IgD-negative memory B cell (primary cell): ENCODE measurements at regions not wholly inside any gene's neighbourhood (a gene's known extent, or its start where the extent isn't known, plus 50 kb on each side); places are given as distances from the start of the nearest gene placed in this dataset.

Experiments
- H3K27ac Mint-ChIP-seq, 3 donors: one replicate each; pipeline ENCODE4 v1.8.0; 2020 to 2022; ENCODE audit warnings: mild to moderate bottlenecking in 3 of 3, mixed read lengths in 3 of 3, moderate library complexity in 1 of 3
- H3K27me3 Mint-ChIP-seq: one replicate; pipeline ENCODE4 v1.8.0; 2021; ENCODE audit warnings: mixed read lengths
- H3K36me3 Mint-ChIP-seq: one replicate; pipeline ENCODE4 v1.8.0; 2020; ENCODE audit warnings: mild to moderate bottlenecking, mixed read lengths
- H3K4me1 Mint-ChIP-seq, 3 donors: one replicate each; pipeline ENCODE4 v1.8.0; 2020 to 2022; ENCODE audit warnings: mixed read lengths in 3 of 3, mild to moderate bottlenecking in 1 of 3
- H3K4me3 Mint-ChIP-seq, 4 donors: one replicate each; pipeline ENCODE4 v1.8.0; 2020 to 2022; ENCODE audit warnings: mild to moderate bottlenecking in 4 of 4, mixed read lengths in 4 of 4, moderate library complexity in 3 of 4
- H3K9me3 Mint-ChIP-seq, 3 donors: one replicate each; pipeline ENCODE4 v1.8.0; 2020 to 2021; ENCODE audit warnings: mixed read lengths in 3 of 3, mild to moderate bottlenecking in 1 of 3

DNA sequence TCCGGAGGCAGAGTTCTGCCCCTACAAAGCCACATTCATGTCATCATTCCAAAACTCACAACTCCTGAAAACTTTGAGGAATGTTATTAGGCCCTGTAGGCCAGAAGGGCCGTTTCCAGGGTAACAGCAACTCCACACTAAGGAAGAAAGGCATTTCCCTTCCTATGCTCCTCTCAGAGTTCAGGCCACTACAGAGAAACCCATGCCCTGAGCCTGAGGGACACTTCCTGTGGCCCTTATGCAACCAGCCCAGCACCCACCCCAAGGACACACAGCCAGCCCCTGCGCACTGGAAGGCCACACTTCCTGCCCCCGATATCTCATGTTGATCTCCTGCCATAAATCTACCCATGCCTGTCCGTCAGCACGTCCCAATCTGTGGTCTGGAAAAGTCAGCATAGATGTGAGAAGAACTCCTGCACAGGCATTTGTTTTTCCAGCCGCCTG is 289.3 kb downstream of the BCOR start:
- Mint-ChIP-seq H3K4me1 (no peaks in the 10 kb centered on the region), H3K27ac (no peak overlapping the region), H3K4me3 (no peak overlapping the region), H3K9me3 (peaks cover 0 to 4% (median 3%) of the 10 kb centered on the region in 3 donors), H3K27me3 (peaks cover 24% of the 10 kb centered on the region), H3K36me3 (no peaks in the 10 kb centered on the region)

- Mint-ChIP-seq H3K27me3 (peaks cover 30% of the 10 kb centered on the region), H3K4me3 (no peak overlapping the region), H3K36me3 (no peaks in the 10 kb centered on the region), H3K4me1 (peaks cover 0 to 1% (median 0%) of the 10 kb centered on the region in 3 donors), H3K9me3 (peaks cover 0 to 4% (median 3%) of the 10 kb centered on the region in 3 donors), H3K27ac (no peak overlapping the region)
Observed at GRCh38 chrX:39809331-39809730, 288.4 kb downstream of the BCOR start.

- H3K27ac Mint-ChIP-seq, result no peak overlapping the region
- H3K27me3 Mint-ChIP-seq, result peaks cover 35% of the 10 kb centered on the region
- no peaks in the 10 kb centered on the region for H3K36me3 Mint-ChIP-seq
- H3K4me1 Mint-ChIP-seq, result peaks cover 0 to 5% (median 1%) of the 10 kb centered on the region in 3 donors
- no peak overlapping the region for H3K4me3 Mint-ChIP-seq
- H3K9me3 Mint-ChIP-seq, result no peaks in the 10 kb centered on the region
Observed at GRCh38 chrX:39810901-39811300, 286.9 kb downstream of the BCOR start.

DNA sequence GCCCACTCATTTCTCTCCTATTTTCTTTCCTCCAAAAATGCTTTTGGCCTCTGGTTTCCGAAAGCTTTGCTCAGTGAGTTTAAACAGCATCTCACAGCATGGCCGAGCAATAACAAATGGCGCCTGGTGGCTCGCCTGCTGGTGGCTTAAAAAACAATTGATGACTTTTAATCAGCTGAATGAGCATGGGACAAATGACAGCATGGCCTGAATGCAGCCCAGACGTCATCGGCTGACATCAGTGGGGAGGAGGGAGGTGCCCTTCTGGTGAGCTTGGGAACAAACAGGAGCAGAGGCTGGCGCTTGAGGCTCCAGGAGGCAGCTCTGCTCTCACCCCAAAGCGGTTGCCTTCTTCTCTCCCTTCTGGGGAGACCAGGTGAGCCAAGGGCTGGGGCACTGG is 286.4 kb downstream of the BCOR start:
- peaks cover 0 to 5% (median 1%) of the 10 kb centered on the region in 3 donors for H3K4me1 Mint-ChIP-seq
- H3K27ac Mint-ChIP-seq, result no peak overlapping the region

DNA sequence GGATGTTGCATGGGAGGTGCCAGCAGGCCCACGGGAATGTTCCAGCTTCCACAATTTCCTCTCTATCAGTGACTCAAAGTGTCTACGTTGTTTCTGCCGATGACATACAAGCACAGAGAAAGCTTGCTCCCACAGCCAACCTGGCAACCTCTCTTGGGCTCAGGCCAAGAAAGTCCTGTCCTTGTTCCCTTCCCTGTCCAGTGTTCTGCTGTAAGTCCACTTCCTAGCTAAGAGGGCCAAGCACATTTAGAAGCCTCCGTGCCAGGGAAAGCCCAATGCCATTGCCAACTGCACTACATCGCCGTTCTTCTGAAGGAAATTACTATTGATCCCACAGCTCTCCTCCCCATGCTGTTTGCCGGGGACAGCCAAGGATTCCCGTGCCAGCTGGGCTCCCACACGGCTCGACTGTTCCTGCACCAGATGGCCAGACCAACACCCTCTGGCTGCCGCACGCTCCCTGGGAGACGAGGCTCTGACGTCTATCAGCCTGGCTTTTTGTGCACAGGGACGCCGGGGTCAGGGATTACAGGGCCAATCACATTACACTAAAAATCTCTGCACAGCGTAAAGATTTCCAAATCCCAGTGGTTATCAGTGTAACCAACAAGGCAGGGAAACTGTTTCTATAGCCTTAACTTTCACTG is 284.0 kb downstream of the BCOR start:
- Mint-ChIP-seq H3K27ac (no peak overlapping the region), H3K4me1 (peaks cover 0 to 5% (median 1%) of the 10 kb centered on the region in 3 donors), H3K4me3 (no peak overlapping the region), H3K36me3 (no peaks in the 10 kb centered on the region), H3K9me3 (no peaks in the 10 kb centered on the region), H3K27me3 (peaks cover 48% of the 10 kb centered on the region)

More for the DNA sequence above, 286.4 kb downstream of the BCOR start:
- Mint-ChIP-seq H3K4me3 (no peak overlapping the region), H3K36me3 (no peaks in the 10 kb centered on the region), H3K9me3 (no peaks in the 10 kb centered on the region), H3K27me3 (peaks cover 36% of the 10 kb centered on the region)

- Mint-ChIP-seq H3K27ac (no peak overlapping the region), H3K4me1 (peaks cover 0 to 5% (median 1%) of the 10 kb centered on the region in 3 donors), H3K36me3 (no peaks in the 10 kb centered on the region), H3K27me3 (peaks cover 48% of the 10 kb centered on the region), H3K9me3 (no peaks in the 10 kb centered on the region), H3K4me3 (no peak overlapping the region)
Observed at GRCh38 chrX:39814391-39814790, 283.4 kb downstream of the BCOR start.

- Mint-ChIP-seq H3K36me3 (no peaks in the 10 kb centered on the region), H3K27ac (no peak overlapping the region), H3K27me3 (peaks cover 48% of the 10 kb centered on the region), H3K4me3 (peak overlapping the region in 1 of 4 donors; percentile 5), H3K9me3 (no peaks in the 10 kb centered on the region), H3K4me1 (peaks cover 0 to 5% (median 1%) of the 10 kb centered on the region in 3 donors)
Observed at GRCh38 chrX:39815631-39816030, 282.1 kb downstream of the BCOR start.

GRCh38 chrX:39816871-39817731 is 280.7 kb downstream of the BCOR start:
- no peak overlapping the region for H3K4me3 Mint-ChIP-seq
- H3K4me1 Mint-ChIP-seq, result peaks cover 0 to 5% (median 1%) of the 10 kb centered on the region in 3 donors
- peaks cover 47% of the 10 kb centered on the region for H3K27me3 Mint-ChIP-seq
- no peaks in the 10 kb centered on the region for H3K36me3 Mint-ChIP-seq
- H3K27ac Mint-ChIP-seq, result no peak overlapping the region
- H3K9me3 Mint-ChIP-seq, result no peaks in the 10 kb centered on the region

DNA sequence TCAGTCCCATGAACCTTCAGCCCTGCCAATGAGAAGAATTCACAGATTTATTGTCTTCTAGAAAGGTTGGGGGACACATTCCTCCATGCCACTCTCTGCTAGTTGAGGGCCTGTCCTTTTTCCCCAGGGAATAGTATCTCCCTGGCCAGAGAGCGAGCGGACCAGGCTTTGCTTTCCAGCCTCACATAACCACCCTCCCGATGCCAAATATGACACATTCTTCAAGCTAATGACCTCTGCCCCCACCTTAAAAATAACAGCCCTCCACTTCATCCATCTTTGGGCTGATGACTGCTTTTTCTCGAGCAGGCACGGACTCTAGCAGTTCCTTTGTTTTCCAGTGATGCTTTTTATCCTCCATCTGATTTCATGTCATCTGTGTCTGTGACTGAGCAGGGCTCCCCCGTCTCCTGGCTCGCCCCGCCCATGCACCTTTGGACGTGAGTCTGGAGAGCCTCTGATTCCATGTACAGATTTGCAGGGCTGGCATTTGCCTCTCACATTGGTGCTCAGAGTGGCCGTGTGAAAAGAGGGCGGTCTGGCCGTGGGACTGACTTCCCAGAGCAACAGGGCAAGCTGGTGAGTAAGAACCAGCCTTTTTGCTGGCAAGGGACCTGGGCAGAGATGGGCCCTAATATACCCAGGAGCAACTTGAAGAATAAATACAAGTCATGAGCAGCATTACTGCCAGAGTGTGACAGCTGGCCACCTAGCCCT is 279.8 kb downstream of the BCOR start:
- H3K9me3 Mint-ChIP-seq, result peaks cover under 1 to 2% (median under 1%) of the 10 kb centered on the region in 3 donors
- peaks cover 0 to 5% (median 1%) of the 10 kb centered on the region in 3 donors for H3K4me1 Mint-ChIP-seq
- H3K36me3 Mint-ChIP-seq, result no peaks in the 10 kb centered on the region
- no peak overlapping the region for H3K4me3 Mint-ChIP-seq
- H3K27ac Mint-ChIP-seq, result no peak overlapping the region
- H3K27me3 Mint-ChIP-seq, result peaks cover 53% of the 10 kb centered on the region

GRCh38 chrX:39818750-39819149 is 279.0 kb downstream of the BCOR start:
- Mint-ChIP-seq H3K4me1 (peaks cover 0 to 5% (median 1%) of the 10 kb centered on the region in 3 donors), H3K27me3 (peaks cover 55% of the 10 kb centered on the region), H3K36me3 (no peaks in the 10 kb centered on the region), H3K4me3 (no peak overlapping the region), H3K9me3 (peaks cover 3 to 7% (median 5%) of the 10 kb centered on the region in 3 donors), H3K27ac (no peak overlapping the region)

- Mint-ChIP-seq H3K4me1 (peaks cover 0 to 4% (median 3%) of the 10 kb centered on the region in 3 donors), H3K27ac (no peak overlapping the region), H3K36me3 (no peaks in the 10 kb centered on the region), H3K9me3 (peaks cover 3 to 11% (median 7%) of the 10 kb centered on the region in 3 donors), H3K4me3 (peak overlapping the region in 2 of 4 donors; percentile 37 to 54), H3K27me3 (peaks cover 51% of the 10 kb centered on the region)
Observed at GRCh38 chrX:39819921-39820849, 277.6 kb downstream of the BCOR start.

DNA sequence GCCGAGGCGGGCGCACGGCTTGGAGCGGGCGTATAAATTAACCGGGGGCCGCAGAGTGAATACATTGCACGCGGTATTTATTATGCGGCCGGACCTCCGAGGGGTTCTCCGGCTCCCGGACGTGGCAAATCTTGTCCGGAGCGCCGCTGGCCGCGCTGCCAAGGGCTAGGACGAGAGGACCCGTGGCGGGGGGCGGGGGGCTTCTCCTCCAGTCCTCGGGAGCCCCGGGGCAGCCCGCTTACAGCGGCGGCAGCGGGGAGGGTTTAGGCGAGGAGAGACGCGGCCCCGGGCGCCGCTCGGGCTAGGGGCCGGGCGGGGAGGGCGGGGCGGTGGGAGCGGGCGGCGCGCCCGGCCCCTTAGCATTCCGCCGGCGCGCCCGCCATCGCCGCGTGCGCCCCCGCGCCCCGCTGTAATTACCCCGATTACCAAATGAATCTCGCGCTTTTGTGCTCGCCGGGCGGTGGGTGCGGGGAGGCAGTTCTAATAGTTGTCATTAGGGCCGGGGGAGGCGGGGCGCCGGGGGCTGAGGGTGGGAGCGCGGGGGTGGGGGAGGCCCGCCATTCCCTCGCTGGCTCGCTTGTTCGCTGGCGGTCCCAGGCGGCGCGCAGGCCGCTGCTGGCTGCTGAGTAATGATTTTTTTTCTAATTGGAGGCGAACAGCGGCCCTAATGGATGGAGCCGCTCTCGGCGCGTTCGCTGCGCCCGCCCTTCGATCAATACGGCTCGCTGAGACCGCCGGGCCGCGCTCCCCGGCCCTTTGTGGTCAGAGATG is 276.6 kb downstream of the BCOR start:
- H3K4me1 Mint-ChIP-seq, result peaks cover 0 to 3% (median 0%) of the 10 kb centered on the region in 3 donors
- H3K9me3 Mint-ChIP-seq, result peaks cover 3 to 11% (median 7%) of the 10 kb centered on the region in 3 donors
- no peak overlapping the region for H3K27ac Mint-ChIP-seq
- no peaks in the 10 kb centered on the region for H3K36me3 Mint-ChIP-seq
- peak overlapping the region in 1 of 4 donors; percentile 70 for H3K4me3 Mint-ChIP-seq
- peaks cover 54% of the 10 kb centered on the region for H3K27me3 Mint-ChIP-seq

DNA sequence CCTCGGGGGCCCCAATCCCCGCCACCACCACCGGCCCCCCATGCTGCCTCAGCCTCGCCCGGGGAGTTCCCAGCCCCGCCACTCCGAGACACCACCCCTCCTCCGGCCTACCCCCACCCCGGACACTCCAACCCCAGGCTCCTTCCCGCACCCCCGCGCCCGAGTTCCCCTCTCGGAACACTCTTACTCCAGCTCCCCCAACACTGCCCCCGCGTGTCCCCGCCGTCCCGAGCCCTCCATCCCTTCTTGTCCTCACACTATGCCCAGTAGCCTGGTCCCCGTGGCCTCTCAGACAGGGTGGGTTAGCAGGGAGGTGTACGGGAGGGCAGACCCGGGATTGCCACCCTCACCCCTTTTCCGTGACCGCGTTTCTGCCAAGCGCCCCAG is 276.1 kb downstream of the BCOR start:
- H3K9me3 Mint-ChIP-seq, result peaks cover 3 to 11% (median 7%) of the 10 kb centered on the region in 3 donors
- peaks cover 0 to 3% (median 0%) of the 10 kb centered on the region in 3 donors for H3K4me1 Mint-ChIP-seq
- no peaks in the 10 kb centered on the region for H3K36me3 Mint-ChIP-seq
- H3K27me3 Mint-ChIP-seq, result peaks cover 57% of the 10 kb centered on the region
- H3K27ac Mint-ChIP-seq, result no peak overlapping the region
- H3K4me3 Mint-ChIP-seq, result peak overlapping the region in 1 of 4 donors; percentile 70
